OCI-LY1 (cell line): ENCODE measurements at regions not wholly inside any gene's neighbourhood (a gene's known extent, or its start where the extent isn't known, plus 50 kb on each side); places are given as distances from the start of the nearest gene placed in this dataset.

ENCODE experiments used
- EZH2 ChIP-seq: fragments of 200-600 bp; sonication (generic), shearing (Covaris generic); IDR thresholded peaks from 2 replicates; pipeline ENCODE4 v1.8.0; 2017; ENCODE audit warnings: borderline replicate concordance, mixed run types, mild to moderate bottlenecking, antibody characterized with exemption, low read length, moderate library complexity, mixed read lengths
- TF ChIP-seq, protein P1 (sequence below): fragments of 200-600 bp; sonication (generic), shearing (Covaris generic); IDR thresholded peaks from 2 replicates; pipeline ENCODE4 v1.5.1; 2017; ENCODE audit warnings: mild to moderate bottlenecking, antibody characterized with exemption, low read length, moderate library complexity, mixed read lengths

DNA sequence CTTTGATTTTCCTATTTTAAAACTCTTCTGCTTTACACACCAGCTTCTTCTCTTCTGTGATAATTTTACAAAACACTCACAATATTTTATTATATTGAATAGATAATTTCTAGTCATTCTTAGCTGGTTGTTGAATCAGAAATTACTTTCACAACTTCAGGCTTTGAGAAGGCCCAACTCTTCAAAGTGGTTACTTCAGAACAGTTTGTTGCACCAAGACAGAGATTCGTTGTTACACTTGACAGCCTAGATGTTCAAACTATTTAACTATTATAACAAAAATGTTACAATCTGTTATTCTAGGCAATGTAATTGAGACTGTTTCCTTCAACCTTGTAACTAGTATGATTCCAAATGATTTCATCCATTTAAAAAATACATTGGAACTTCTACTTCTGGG, 333.2 kb upstream of the CHORDC1 start:
- TF ChIP-seq, protein P1, sequence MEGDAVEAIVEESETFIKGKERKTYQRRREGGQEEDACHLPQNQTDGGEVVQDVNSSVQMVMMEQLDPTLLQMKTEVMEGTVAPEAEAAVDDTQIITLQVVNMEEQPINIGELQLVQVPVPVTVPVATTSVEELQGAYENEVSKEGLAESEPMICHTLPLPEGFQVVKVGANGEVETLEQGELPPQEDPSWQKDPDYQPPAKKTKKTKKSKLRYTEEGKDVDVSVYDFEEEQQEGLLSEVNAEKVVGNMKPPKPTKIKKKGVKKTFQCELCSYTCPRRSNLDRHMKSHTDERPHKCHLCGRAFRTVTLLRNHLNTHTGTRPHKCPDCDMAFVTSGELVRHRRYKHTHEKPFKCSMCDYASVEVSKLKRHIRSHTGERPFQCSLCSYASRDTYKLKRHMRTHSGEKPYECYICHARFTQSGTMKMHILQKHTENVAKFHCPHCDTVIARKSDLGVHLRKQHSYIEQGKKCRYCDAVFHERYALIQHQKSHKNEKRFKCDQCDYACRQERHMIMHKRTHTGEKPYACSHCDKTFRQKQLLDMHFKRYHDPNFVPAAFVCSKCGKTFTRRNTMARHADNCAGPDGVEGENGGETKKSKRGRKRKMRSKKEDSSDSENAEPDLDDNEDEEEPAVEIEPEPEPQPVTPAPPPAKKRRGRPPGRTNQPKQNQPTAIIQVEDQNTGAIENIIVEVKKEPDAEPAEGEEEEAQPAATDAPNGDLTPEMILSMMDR, result no peak
- TF ChIP-seq EZH2, result no peak
